GM19397 (cell line): ENCODE measurements at regions not wholly inside any gene's neighbourhood (a gene's known extent, or its start where the extent isn't known, plus 50 kb on each side); places are given as distances from the start of the nearest gene placed in this dataset.
"Not testable (repeated sequence)": the region's sequence is repeated elsewhere in the genome, so short reads cannot be mapped to it uniquely, and the experiment has no call there.

ENCODE experiments used
- ATAC-seq: cut with Tn5 transposase; IDR thresholded peaks from one replicate; pipeline ENCODE4 v1.9.1; 2021; ENCODE audit warnings: mild to moderate bottlenecking, moderate library complexity; ENCODE audit not compliant: unreplicated experiment

GRCh38 chr21:31538816-31539215 lies 120.7 kb upstream of the SOD1 start:
- no peak for ATAC-seq

- no peak for ATAC-seq
Observed at GRCh38 chr21:31537872-31538576, 121.5 kb upstream of the SOD1 start.

- ATAC-seq: no peak
Observed at GRCh38 chr21:31536138-31536537, 123.4 kb upstream of the SOD1 start.

- ATAC-seq: no peak
Observed at GRCh38 chr21:31531967-31532366, 127.5 kb upstream of the SOD1 start.

- ATAC-seq: no peak
Observed at GRCh38 chr21:31530897-31531705, 128.4 kb upstream of the SOD1 start.

GRCh38 chr21:31530364-31530763 lies 129.1 kb upstream of the SOD1 start:
- ATAC-seq: no peak

GRCh38 chr21:31529406-31529805 lies 130.1 kb upstream of the SOD1 start:
- no peak for ATAC-seq

- ATAC-seq: no peak
Observed at GRCh38 chr21:31526040-31526439, 133.5 kb upstream of the SOD1 start.

GRCh38 chr21:31524140-31524539 lies 135.4 kb upstream of the SOD1 start:
- no peak for ATAC-seq

- ATAC-seq: no peak
Observed at GRCh38 chr21:31521515-31521914, 138.0 kb upstream of the SOD1 start.

GRCh38 chr21:31520561-31521098 lies 138.9 kb upstream of the SOD1 start:
- no peak for ATAC-seq

- ATAC-seq: no peak
Observed at GRCh38 chr21:31518580-31518979, 140.9 kb upstream of the SOD1 start.

GRCh38 chr21:31517664-31518414 lies 141.7 kb upstream of the SOD1 start:
- no peak for ATAC-seq

GRCh38 chr21:31515253-31515652 lies 144.2 kb upstream of the SOD1 start:
- ATAC-seq: no peak

- no peak for ATAC-seq
Observed at GRCh38 chr21:31514598-31514997, 144.9 kb upstream of the SOD1 start.

GRCh38 chr21:31513541-31513940 lies 146.0 kb upstream of the SOD1 start:
- not testable (repeated sequence) for ATAC-seq

GRCh38 chr21:31511999-31512398 lies 147.5 kb upstream of the SOD1 start:
- ATAC-seq: not testable (repeated sequence)

- ATAC-seq: no peak
Observed at GRCh38 chr21:31511258-31511657, 148.2 kb upstream of the SOD1 start.

GRCh38 chr21:31509194-31510017 lies 150.1 kb upstream of the SOD1 start:
- ATAC-seq: peak; percentile 46

- ATAC-seq: no peak
Observed at GRCh38 chr21:31505975-31506374, 153.5 kb upstream of the SOD1 start.
